ENCODE measurements at regions not wholly inside any gene's neighbourhood (a gene's known extent, or its start where the extent isn't known, plus 50 kb on each side); places are given as distances from the start of the nearest gene placed in this dataset.

DNA sequence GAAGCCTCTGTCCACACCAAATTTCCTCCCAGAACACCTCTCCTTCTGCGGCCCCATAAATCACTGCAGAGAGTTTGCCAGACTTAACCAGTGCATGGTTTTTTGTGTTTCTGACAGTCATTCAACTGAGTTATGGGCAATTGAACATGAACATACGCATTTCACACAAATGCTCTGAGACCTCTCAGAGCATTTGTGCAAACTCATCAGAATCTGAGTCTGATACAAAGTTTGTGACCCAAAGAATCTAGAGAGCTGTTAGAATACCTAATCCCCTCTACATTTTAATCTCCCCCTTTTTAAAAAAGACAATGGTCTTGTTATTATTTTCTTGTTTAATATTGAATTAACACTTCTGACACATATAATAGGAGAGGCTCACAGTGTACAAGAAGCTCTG is 416.9 kb upstream of the SMARCA2 start (continued):
- TF ChIP-seq, protein P1, sequence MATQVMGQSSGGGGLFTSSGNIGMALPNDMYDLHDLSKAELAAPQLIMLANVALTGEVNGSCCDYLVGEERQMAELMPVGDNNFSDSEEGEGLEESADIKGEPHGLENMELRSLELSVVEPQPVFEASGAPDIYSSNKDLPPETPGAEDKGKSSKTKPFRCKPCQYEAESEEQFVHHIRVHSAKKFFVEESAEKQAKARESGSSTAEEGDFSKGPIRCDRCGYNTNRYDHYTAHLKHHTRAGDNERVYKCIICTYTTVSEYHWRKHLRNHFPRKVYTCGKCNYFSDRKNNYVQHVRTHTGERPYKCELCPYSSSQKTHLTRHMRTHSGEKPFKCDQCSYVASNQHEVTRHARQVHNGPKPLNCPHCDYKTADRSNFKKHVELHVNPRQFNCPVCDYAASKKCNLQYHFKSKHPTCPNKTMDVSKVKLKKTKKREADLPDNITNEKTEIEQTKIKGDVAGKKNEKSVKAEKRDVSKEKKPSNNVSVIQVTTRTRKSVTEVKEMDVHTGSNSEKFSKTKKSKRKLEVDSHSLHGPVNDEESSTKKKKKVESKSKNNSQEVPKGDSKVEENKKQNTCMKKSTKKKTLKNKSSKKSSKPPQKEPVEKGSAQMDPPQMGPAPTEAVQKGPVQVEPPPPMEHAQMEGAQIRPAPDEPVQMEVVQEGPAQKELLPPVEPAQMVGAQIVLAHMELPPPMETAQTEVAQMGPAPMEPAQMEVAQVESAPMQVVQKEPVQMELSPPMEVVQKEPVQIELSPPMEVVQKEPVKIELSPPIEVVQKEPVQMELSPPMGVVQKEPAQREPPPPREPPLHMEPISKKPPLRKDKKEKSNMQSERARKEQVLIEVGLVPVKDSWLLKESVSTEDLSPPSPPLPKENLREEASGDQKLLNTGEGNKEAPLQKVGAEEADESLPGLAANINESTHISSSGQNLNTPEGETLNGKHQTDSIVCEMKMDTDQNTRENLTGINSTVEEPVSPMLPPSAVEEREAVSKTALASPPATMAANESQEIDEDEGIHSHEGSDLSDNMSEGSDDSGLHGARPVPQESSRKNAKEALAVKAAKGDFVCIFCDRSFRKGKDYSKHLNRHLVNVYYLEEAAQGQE (IDR thresholded peaks at IDR 0.05; ENCODE audit: low read depth): no peak

DNA sequence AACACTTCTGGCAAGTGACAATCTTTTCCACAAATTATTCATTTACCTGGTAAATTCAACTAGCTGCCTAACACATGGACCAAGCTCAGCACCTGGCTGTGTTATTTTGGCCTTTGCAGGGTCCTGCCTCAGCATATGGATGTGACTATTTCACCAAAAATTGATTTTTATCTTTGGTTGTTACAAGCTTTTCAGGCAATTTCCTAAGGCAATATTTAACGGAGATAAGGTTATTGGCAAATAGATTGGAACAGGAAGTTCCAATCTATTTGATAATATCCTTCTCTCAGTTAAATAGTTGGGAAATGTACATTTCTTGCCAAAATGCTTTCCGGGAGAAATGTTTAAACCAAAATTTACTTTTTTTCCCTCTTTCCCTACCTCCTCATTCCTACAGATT is 415.2 kb upstream of the SMARCA2 start:
- no peak for DNase-seq (ENCODE audit: low read depth, low spot score)
- Histone ChIP-seq H3K9me2 (ENCODE audit: insufficient read depth) (no peaks in the 10 kb centered on the region), H4K20me1 (ENCODE audit: insufficient read depth) (no peaks in the 10 kb centered on the region), H3K4me3 (replicated peaks in 1 of 2; ENCODE audit: low read depth in 1 of 2, low read length in 2 of 2) (no peak overlapping the region), H3K4me2 (ENCODE audit: low read length) (no peak overlapping the region), H3K36me3 (ENCODE audit: control insufficient read depth in 1 of 2, insufficient read depth in 2 of 2, low read length in 2 of 2) (no peaks in the 10 kb centered on the region), H3K79me2 (ENCODE audit: insufficient read depth, low read length) (no peaks in the 10 kb centered on the region), H3K9ac (ENCODE audit: low read length) (no peak overlapping the region), H3K9me3 (ENCODE audit: control insufficient read depth in 1 of 2, insufficient read depth in 1 of 2, low read depth in 1 of 2, low read length in 2 of 2) (peaks cover 5 to 22% of the 10 kb centered on the region in 2 experiments; a peak in 2 of 4 replicates), H3K27ac (ENCODE audit: low read depth, low read length) (no peak overlapping the region), H2AFZ (ENCODE audit: low read depth, low read length, poor library complexity, severe bottlenecking) (no peak overlapping the region), H3K27me3 (ENCODE audit: insufficient read depth, low read length) (no peaks in the 10 kb centered on the region), H3K4me1 (ENCODE audit: control insufficient read depth in 1 of 2, insufficient read depth in 2 of 2, low read length in 2 of 2) (no peaks in the 10 kb centered on the region)
- BruUV-seq (replicated peaks): no TSS peak
- ChIA-PET POLR2A (no interaction called here), RAD21 (ENCODE audit: low non-redundant PET in 1 of 2, low total read pairs in 2 of 2, uncharacterized antibody in 2 of 2, unreplicated experiment in 2 of 2) (no interaction called here), CTCF (no interaction called here)
- ATAC-seq: no peak
- intact Hi-C loops (cut with micrococcal nuclease): no loop called here
- TF ChIP-seq, protein P2, sequence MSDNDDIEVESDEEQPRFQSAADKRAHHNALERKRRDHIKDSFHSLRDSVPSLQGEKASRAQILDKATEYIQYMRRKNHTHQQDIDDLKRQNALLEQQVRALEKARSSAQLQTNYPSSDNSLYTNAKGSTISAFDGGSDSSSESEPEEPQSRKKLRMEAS (IDR thresholded peaks at IDR 0.05): no peak

DNA sequence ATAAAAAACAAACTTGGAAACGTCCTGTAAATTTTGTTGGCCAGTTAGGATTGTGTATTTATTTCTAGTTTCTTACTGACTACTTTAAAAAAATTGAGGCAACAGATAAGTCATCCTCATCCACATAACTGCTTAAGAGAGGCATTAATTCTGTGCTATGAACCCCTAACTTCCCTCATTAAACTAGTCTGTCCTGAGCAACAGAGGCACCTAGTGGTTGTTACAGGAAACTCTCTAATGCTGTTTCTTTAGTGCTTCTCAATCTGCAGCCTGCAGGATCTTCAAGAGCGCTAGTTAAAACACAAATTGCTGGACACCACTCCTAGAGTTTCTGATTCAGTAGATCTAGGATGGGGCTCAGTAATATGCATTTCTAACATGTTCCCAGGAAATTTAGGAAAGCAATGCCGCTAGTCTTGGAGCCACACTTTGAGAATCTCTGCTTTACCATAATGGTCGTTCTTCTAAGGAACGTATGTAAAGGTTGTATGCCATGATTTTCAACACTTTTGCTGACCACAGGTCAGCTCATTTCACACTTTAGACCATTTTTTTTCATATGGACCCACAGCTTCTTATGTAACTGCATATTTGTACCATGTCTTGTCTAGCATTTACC is 410.1 kb upstream of the SMARCA2 start:
- H3K9me2 ChIP-seq (ENCODE audit: insufficient read depth): no peaks in the 10 kb centered on the region
- H3K9me3 ChIP-seq (ENCODE audit: control insufficient read depth in 1 of 2, insufficient read depth in 1 of 2, low read depth in 1 of 2, low read length in 2 of 2): peaks cover 5 to 8% of the 10 kb centered on the region in 2 experiments; a peak in 2 of 4 replicates
- H4K20me1 ChIP-seq (ENCODE audit: insufficient read depth): no peaks in the 10 kb centered on the region
- no peak overlapping the region for H3K4me3 ChIP-seq (replicated peaks in 1 of 2; ENCODE audit: low read depth in 1 of 2, low read length in 2 of 2)
- ChIA-PET POLR2A (no interaction called here), CTCF (no interaction called here), RAD21 (ENCODE audit: low non-redundant PET in 1 of 2, low total read pairs in 2 of 2, uncharacterized antibody in 2 of 2, unreplicated experiment in 2 of 2) (no interaction called here)
- no peak for DNase-seq (ENCODE audit: low read depth, low spot score)
- no peak overlapping the region for H3K27ac ChIP-seq (ENCODE audit: low read depth, low read length)
- H3K4me2 ChIP-seq (ENCODE audit: low read length): no peak overlapping the region
- H3K36me3 ChIP-seq (ENCODE audit: control insufficient read depth in 1 of 2, insufficient read depth in 2 of 2, low read length in 2 of 2): no peaks in the 10 kb centered on the region
- no peak overlapping the region for H2AFZ ChIP-seq (ENCODE audit: low read depth, low read length, poor library complexity, severe bottlenecking)
- intact Hi-C loops (cut with micrococcal nuclease): no loop called here
- H3K27me3 ChIP-seq (ENCODE audit: insufficient read depth, low read length): no peaks in the 10 kb centered on the region
- TF ChIP-seq, protein P3, sequence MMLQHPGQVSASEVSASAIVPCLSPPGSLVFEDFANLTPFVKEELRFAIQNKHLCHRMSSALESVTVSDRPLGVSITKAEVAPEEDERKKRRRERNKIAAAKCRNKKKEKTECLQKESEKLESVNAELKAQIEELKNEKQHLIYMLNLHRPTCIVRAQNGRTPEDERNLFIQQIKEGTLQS (IDR thresholded peaks at IDR 0.05): no peak
- TF ChIP-seq, protein P4, sequence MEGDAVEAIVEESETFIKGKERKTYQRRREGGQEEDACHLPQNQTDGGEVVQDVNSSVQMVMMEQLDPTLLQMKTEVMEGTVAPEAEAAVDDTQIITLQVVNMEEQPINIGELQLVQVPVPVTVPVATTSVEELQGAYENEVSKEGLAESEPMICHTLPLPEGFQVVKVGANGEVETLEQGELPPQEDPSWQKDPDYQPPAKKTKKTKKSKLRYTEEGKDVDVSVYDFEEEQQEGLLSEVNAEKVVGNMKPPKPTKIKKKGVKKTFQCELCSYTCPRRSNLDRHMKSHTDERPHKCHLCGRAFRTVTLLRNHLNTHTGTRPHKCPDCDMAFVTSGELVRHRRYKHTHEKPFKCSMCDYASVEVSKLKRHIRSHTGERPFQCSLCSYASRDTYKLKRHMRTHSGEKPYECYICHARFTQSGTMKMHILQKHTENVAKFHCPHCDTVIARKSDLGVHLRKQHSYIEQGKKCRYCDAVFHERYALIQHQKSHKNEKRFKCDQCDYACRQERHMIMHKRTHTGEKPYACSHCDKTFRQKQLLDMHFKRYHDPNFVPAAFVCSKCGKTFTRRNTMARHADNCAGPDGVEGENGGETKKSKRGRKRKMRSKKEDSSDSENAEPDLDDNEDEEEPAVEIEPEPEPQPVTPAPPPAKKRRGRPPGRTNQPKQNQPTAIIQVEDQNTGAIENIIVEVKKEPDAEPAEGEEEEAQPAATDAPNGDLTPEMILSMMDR (IDR thresholded peaks at IDR 0.05 in 2 of 3, conservative IDR thresholded peaks at IDR 0.05 in 1 of 3; ENCODE audit: borderline replicate concordance in 1 of 3, insufficient read depth in 1 of 3, low read depth in 2 of 3, low read length in 2 of 3): peak in 2 of 3 experiments; percentile 17 to 40; a peak in 3 of 6 replicates
- TF ChIP-seq SRF (IDR thresholded peaks at IDR 0.05; ENCODE audit: low read depth): no peak
- TF ChIP-seq, protein P2 (IDR thresholded peaks at IDR 0.05): no peak
- no peak overlapping the region for H3K9ac ChIP-seq (ENCODE audit: low read length)
- BruUV-seq (replicated peaks): no TSS peak
- no peaks in the 10 kb centered on the region for H3K4me1 ChIP-seq (ENCODE audit: control insufficient read depth in 1 of 2, insufficient read depth in 2 of 2, low read length in 2 of 2)
- no peak for ATAC-seq
- H3K79me2 ChIP-seq (ENCODE audit: insufficient read depth, low read length): no peaks in the 10 kb centered on the region

All from HCT116 (cell line).